HepG2 (cell line): ENCODE measurements at regions not wholly inside any gene's neighbourhood (a gene's known extent, or its start where the extent isn't known, plus 50 kb on each side); places are given as distances from the start of the nearest gene placed in this dataset.

Experiments used
- ATAC-seq: fragments of 200-7000 bp; cut with Tn5 transposase; 3 replicates; pipeline ENCODE4 v1.9.1; 2020; ENCODE audit warnings: mild to moderate bottlenecking, moderate library complexity
- BruUV-seq: library from RNA; stranded (reverse); fragments of 400-500 nt; replicated peaks from 2 replicates; lab custom pipeline; 2021; lab: Mats Ljungman, UMichigan
- CTCF ChIA-PET: fragments of 300-600 bp; formaldehyde crosslinking; extraction: SDS; loops from one replicate; lab custom pipeline; 2021; ENCODE audit warnings: low total read pairs, inconsistent platforms, low intra/inter-chr PET ratio; lab: Yijun Ruan, JAX
- POLR2A ChIA-PET: fragments of 350-600 bp; sonication (Branson Sonifier 250); formaldehyde crosslinking; loops from one replicate; lab custom pipeline; 2020; ENCODE audit warnings: antibody characterized with exemption, inconsistent platforms; lab: Yijun Ruan, JAX
- DNase-seq: peaks from one replicate; pipeline ENCODE4 v3.0.0-alpha.2; 2015; ENCODE audit warnings: low spot score
- FAIRE-seq: peaks from 3 replicates; lab custom pipeline; 2011; peaks lifted over from hg19 to GRCh38; lab: Jason Lieb, UNC
- H2AFZ ChIP-seq: one replicate; pipeline ENCODE4 v1.6.1; 2011; ENCODE audit warnings: low read length, inconsistent platforms
- H3K27ac ChIP-seq: fragments of 300-600 bp; 3 replicates; pipeline ENCODE4 v1.8.0; 2011; ENCODE audit warnings: mixed run types, mild to moderate bottlenecking, mixed read lengths, low read length, inconsistent platforms; ENCODE audit not compliant: insufficient read depth; ENCODE audit errors: extremely low read length
- H3K27me3 ChIP-seq, 2 experiments: fragments of 200-600 bp in 1 of 2; 2 replicates in 1 of 2; 3 replicates in 1 of 2; pipeline versions ENCODE4 v1.6.0 to v1.8.0; 2011; ENCODE audit warnings: low read length in 2 of 2, mild to moderate bottlenecking in 2 of 2, moderate library complexity in 2 of 2, inconsistent platforms in 1 of 2; ENCODE audit not compliant: insufficient read depth in 2 of 2, control insufficient read depth in 1 of 2
- H3K36me3 ChIP-seq, 2 experiments: fragments of 200-600 bp in 1 of 2; replicated peaks in 1 of 2; 2 replicates in 1 of 2; 3 replicates in 1 of 2; pipeline versions ENCODE4 v1.5.1 to v1.8.0; 2011; ENCODE audit warnings: low read length in 2 of 2, inconsistent platforms in 1 of 2; ENCODE audit not compliant: insufficient read depth in 2 of 2, control insufficient read depth in 1 of 2
- H3K4me1 ChIP-seq: 2 replicates; pipeline ENCODE4 v1.5.1; 2012; ENCODE audit warnings: low read length, inconsistent platforms; ENCODE audit not compliant: insufficient read depth
- H3K4me2 ChIP-seq: 2 replicates; pipeline ENCODE4 v1.6.0; 2011; ENCODE audit warnings: low read depth, low read length, inconsistent platforms
- H3K4me3 ChIP-seq, 3 experiments: fragments of 200-600 bp in 1 of 3; sonication (generic), shearing (Covaris generic) in 1 of 3; replicated peaks in 1 of 3; 2 replicates each; pipeline ENCODE4 v1.5.1; 2011 to 2016; ENCODE audit warnings: low read length in 3 of 3, inconsistent platforms in 2 of 3, low read depth in 2 of 3, mild to moderate bottlenecking in 2 of 3, control low read depth in 1 of 3, mixed read lengths in 1 of 3; ENCODE audit not compliant: insufficient read depth in 1 of 3
- H3K79me2 ChIP-seq: one replicate; pipeline ENCODE4 v1.6.1; 2011; ENCODE audit warnings: low read length, inconsistent platforms; ENCODE audit not compliant: insufficient read depth
- H3K9ac ChIP-seq: 2 replicates; pipeline ENCODE4 v1.6.0; 2011; ENCODE audit warnings: mild to moderate bottlenecking, low read depth, low read length, inconsistent platforms; ENCODE audit not compliant: insufficient read depth
- H3K9me3 ChIP-seq: 2 replicates; pipeline ENCODE4 v1.5.1; 2012; ENCODE audit warnings: mild to moderate bottlenecking, low read length
- H4K20me1 ChIP-seq: 2 replicates; pipeline ENCODE4 v1.6.0; 2011; ENCODE audit warnings: inconsistent platforms, mild to moderate bottlenecking, low read length, moderate library complexity; ENCODE audit not compliant: insufficient read depth
- FIP1L1 ChIP-seq: fragments of 200-400 bp; formaldehyde crosslinking; IDR thresholded peaks from 2 replicates; pipeline ENCODE4 v1.6.1; 2018; ENCODE audit warnings: low read depth, mild to moderate bottlenecking, low read length, moderate library complexity, borderline replicate concordance; ENCODE audit not compliant: insufficient read depth
- FOXA3 ChIP-seq: IDR thresholded peaks from 2 replicates; pipeline ENCODE4 v1.6.1; 2016; ENCODE audit warnings: missing genetic modification reagents, missing compliant biosample characterization
- FOXM1 ChIP-seq: sonication (generic); formaldehyde crosslinking; IDR thresholded peaks from 2 replicates; pipeline ENCODE4 v1.5.0; 2020; ENCODE audit warnings: missing genetic modification reagents
- MED13 ChIP-seq: sonication (generic); formaldehyde crosslinking; IDR thresholded peaks from 2 replicates; pipeline ENCODE4 v1.5.0; 2020; ENCODE audit warnings: missing genetic modification reagents
- PBX2 ChIP-seq: IDR thresholded peaks from 2 replicates; pipeline ENCODE4 v1.6.1; 2016; ENCODE audit warnings: control low read depth
- RFXAP ChIP-seq: sonication (generic); formaldehyde crosslinking; IDR thresholded peaks from 2 replicates; pipeline ENCODE4 v1.4.0; 2020; ENCODE audit warnings: missing genetic modification reagents, borderline replicate concordance
- SKI ChIP-seq: fragments of 450-650 bp; IDR thresholded peaks from one replicate; pipeline ENCODE4 v1.6.1; 2018; ENCODE audit warnings: mild to moderate bottlenecking; ENCODE audit not compliant: partially characterized antibody
- SMARCE1 ChIP-seq: fragments of 450-650 bp; IDR thresholded peaks from 2 replicates; pipeline ENCODE4 v1.6.1; 2017; ENCODE audit warnings: borderline replicate concordance
- SOX13 ChIP-seq, 3 experiments: fragments of 450-650 bp in 1 of 3; sonication (generic) in 1 of 3; formaldehyde crosslinking in 1 of 3; IDR thresholded peaks in 2 of 3; conservative IDR thresholded peaks in 1 of 3; 2 replicates each; pipeline versions ENCODE4 v1.5.0 to v1.6.1; 2016 to 2020; ENCODE audit warnings: antibody characterized with exemption in 1 of 3, mild to moderate bottlenecking in 1 of 3, missing compliant biosample characterization in 1 of 3, missing genetic modification reagents in 1 of 3, moderate library complexity in 1 of 3
- SP5 ChIP-seq: IDR thresholded peaks from 2 replicates; pipeline ENCODE4 v1.6.1; 2016; ENCODE audit warnings: low read depth, borderline replicate concordance
- ZBTB46 ChIP-seq: sonication (generic); formaldehyde crosslinking; IDR thresholded peaks from 2 replicates; pipeline ENCODE4 v1.4.0; 2020; ENCODE audit warnings: mild to moderate bottlenecking, missing genetic modification reagents, borderline replicate concordance
- ZBTB8A ChIP-seq: sonication (generic); formaldehyde crosslinking; IDR thresholded peaks from 2 replicates; pipeline ENCODE4 v1.4.0; 2020; ENCODE audit warnings: mild to moderate bottlenecking, low read depth, missing genetic modification reagents, borderline replicate concordance
- ZFP91 ChIP-seq: sonication (generic); formaldehyde crosslinking; IDR thresholded peaks from 2 replicates; pipeline ENCODE4 v1.9.0; 2022; ENCODE audit warnings: missing genetic modification reagents, mild to moderate bottlenecking, borderline replicate concordance
- ZNF260 ChIP-seq: sonication (generic); formaldehyde crosslinking; IDR thresholded peaks from 2 replicates; pipeline ENCODE4 v1.4.0; 2020; ENCODE audit warnings: missing genetic modification reagents, low read depth, mild to moderate bottlenecking, borderline replicate concordance
- ZNF678 ChIP-seq: sonication (generic); formaldehyde crosslinking; IDR thresholded peaks from 2 replicates; pipeline ENCODE4 v1.4.0; 2020; ENCODE audit warnings: mild to moderate bottlenecking, missing genetic modification reagents
- WGBS: methylation state at CpG from one replicate; pipeline ENCODE4 v1.1.6; 2017; ENCODE audit warnings: low lambda C conversion rate; 5-methylcytosine and 5-hydroxymethylcytosine counted together
- in situ Hi-C: cut with HindIII; loops from 2 replicates; pipeline ENCODE4 v1.10.0; 2017; ENCODE audit warnings: low pct_unique_long_range_greater_than_20kb; ENCODE audit not compliant: extremely low pct_ligation_motif_present
- intact Hi-C: fragments of 100-400 bp; cut with micrococcal nuclease; formaldehyde crosslinking; loops from one replicate; pipeline ENCODE4 v1.10.0; 2022; ENCODE audit not compliant: unreplicated experiment

GRCh38 chr12:78550831-78551230, 313.7 kb upstream of the SYT1 start:
- no peaks in the 10 kb centered on the region for H3K9me3 ChIP-seq
- H3K27me3 ChIP-seq, result no peaks in the 10 kb centered on the region
- H3K36me3 ChIP-seq, result no peaks in the 10 kb centered on the region
- CTCF ChIA-PET, result no interaction called here
- H3K4me3 ChIP-seq, result no peak overlapping the region
- intact Hi-C loops (no loop called here), in situ Hi-C loops (no loop called here)
- no peak overlapping the region for H3K4me2 ChIP-seq
- 7% methylated on average over 3 of the region's 3 CpGs for WGBS
- DNase-seq, result no peak
- no peaks in the 10 kb centered on the region for H3K79me2 ChIP-seq
- BruUV-seq, result no TSS peak
- FAIRE-seq, result no peak
- ATAC-seq, result no peak
- no peak overlapping the region for H2AFZ ChIP-seq
- H3K4me1 ChIP-seq, result no peaks in the 10 kb centered on the region
- no peak overlapping the region for H3K9ac ChIP-seq
- H4K20me1 ChIP-seq, result no peaks in the 10 kb centered on the region
- POLR2A ChIA-PET, result no interaction called here
- no peak for TF ChIP-seq SP5
- TF ChIP-seq, all 625 proteins: peak for 0
- H3K27ac ChIP-seq, result no peak overlapping the region

GRCh38 chr12:78555802-78556201, 308.8 kb upstream of the SYT1 start:
- POLR2A ChIA-PET, result no interaction called here
- Histone ChIP-seq H3K36me3 (no peaks in the 10 kb centered on the region), H3K4me1 (no peaks in the 10 kb centered on the region), H2AFZ (no peak overlapping the region), H4K20me1 (no peaks in the 10 kb centered on the region), H3K9ac (no peak overlapping the region), H3K27ac (no peak overlapping the region), H3K27me3 (no peaks in the 10 kb centered on the region), H3K9me3 (no peaks in the 10 kb centered on the region), H3K4me2 (no peak overlapping the region), H3K79me2 (no peaks in the 10 kb centered on the region), H3K4me3 (no peak overlapping the region)
- intact Hi-C loops (no loop called here), in situ Hi-C loops (no loop called here)
- DNase-seq, result no peak
- BruUV-seq, result no TSS peak
- no peak for FAIRE-seq
- CTCF ChIA-PET, result no interaction called here
- ATAC-seq, result no peak
- TF ChIP-seq ZBTB46 (CRISPR knock-in tag) (no peak), MED13 (CRISPR knock-in tag) (no peak), PBX2 (CRISPR knock-in tag) (no peak), ZNF260 (CRISPR knock-in tag) (no peak), RFXAP (CRISPR knock-in tag) (no peak), ZBTB8A (no peak), SMARCE1 (no peak), FOXA3 (no peak), ZNF678 (CRISPR knock-in tag) (no peak), FIP1L1 (no peak), SKI (no peak), SOX13 (IDR thresholded peaks at IDR 0.05) (no peak), SOX13 (CRISPR knock-in tag; conservative IDR thresholded peaks at IDR 0.05 in 1 of 2, IDR thresholded peaks at IDR 0.05 in 1 of 2) (no peak), FOXM1 (CRISPR knock-in tag) (no peak), ZFP91 (CRISPR knock-in tag) (no peak)
